CD4-positive, alpha-beta T cell (primary cell): ENCODE measurements at regions not wholly inside any gene's neighbourhood (a gene's known extent, or its start where the extent isn't known, plus 50 kb on each side); places are given as distances from the start of the nearest gene placed in this dataset.

Experiments
- ATAC-seq: fragments of 200-7000 bp; cut with Tn5 transposase; one replicate; pipeline ENCODE4 v1.10.0; 2022; ENCODE audit warnings: mild to moderate bottlenecking; ENCODE audit not compliant: poor library complexity
- CTCF ChIA-PET: fragments of 350-600 bp; sonication (Branson Sonifier 250); formaldehyde crosslinking; loops from one replicate; lab custom pipeline; 2021; ENCODE audit warnings: antibody characterized with exemption, inconsistent platforms; lab: Charles Lee
- POLR2A ChIA-PET: fragments of 350-600 bp; sonication (Branson Sonifier 250); formaldehyde crosslinking; loops from one replicate; lab custom pipeline; 2021; ENCODE audit warnings: antibody characterized with exemption, inconsistent platforms; lab: Charles Lee
- DNase-seq, 14 experiments: peaks; one replicate each; pipeline ENCODE4 v3.0.0-alpha.2; 2013 to 2020; ENCODE audit warnings: mixed read lengths in 2 of 14
- H3K27ac ChIP-seq, 2 donors: one replicate each; pipeline versions ENCODE4 v1.5.1 to v1.7.0; 2013; ENCODE audit warnings: low read length in 2 of 2, low read depth in 1 of 2, mild to moderate bottlenecking in 1 of 2
- H3K27me3 ChIP-seq, 2 experiments: 1 replicate in 1 of 2; 2 replicates in 1 of 2; pipeline versions ENCODE4 v1.6.1 to v1.7.0; 2013; ENCODE audit warnings: low read length in 2 of 2, control low read depth in 1 of 2, mild to moderate bottlenecking in 1 of 2, moderate library complexity in 1 of 2; ENCODE audit not compliant: insufficient read depth in 2 of 2, control insufficient read depth in 1 of 2
- H3K36me3 ChIP-seq: one replicate; pipeline ENCODE4 v1.6.1; 2013; ENCODE audit warnings: low read length, control low read depth; ENCODE audit not compliant: insufficient read depth
- H3K4me1 ChIP-seq: one replicate; pipeline ENCODE4 v1.6.1; 2013; ENCODE audit warnings: low read length, control low read depth; ENCODE audit not compliant: insufficient read depth
- H3K4me3 ChIP-seq: one replicate; pipeline ENCODE4 v1.5.1; 2013; ENCODE audit warnings: mild to moderate bottlenecking, low read length, moderate library complexity
- H3K9me3 ChIP-seq, 2 experiments: 1 replicate in 1 of 2; 2 replicates in 1 of 2; pipeline versions ENCODE4 v1.6.1 to v1.7.0; 2013; ENCODE audit warnings: low read length in 2 of 2, mild to moderate bottlenecking in 2 of 2, control low read depth in 1 of 2, moderate library complexity in 1 of 2; ENCODE audit not compliant: control insufficient read depth in 1 of 2, insufficient read depth in 1 of 2
- H3K27ac Mint-ChIP-seq: one replicate; pipeline ENCODE4 v1.8.0; 2020; ENCODE audit warnings: mixed read lengths
- H3K27me3 Mint-ChIP-seq: one replicate; pipeline ENCODE4 v1.8.0; 2021; ENCODE audit warnings: mixed read lengths
- H3K36me3 Mint-ChIP-seq: one replicate; pipeline ENCODE4 v1.8.0; 2021; ENCODE audit warnings: low read depth, mixed read lengths
- H3K4me1 Mint-ChIP-seq: one replicate; pipeline ENCODE4 v1.8.0; 2021; ENCODE audit warnings: low read depth, mixed read lengths
- H3K4me3 Mint-ChIP-seq: one replicate; pipeline ENCODE4 v1.8.0; 2020; ENCODE audit warnings: mild to moderate bottlenecking, mixed read lengths
- H3K9me3 Mint-ChIP-seq: one replicate; pipeline ENCODE4 v1.8.0; 2020; ENCODE audit warnings: mixed read lengths
- CTCF ChIP-seq: fragments of 200-600 bp; IDR thresholded peaks from one replicate; pipeline ENCODE4 v1.8.0; 2022; ENCODE audit warnings: antibody characterized with exemption, mild to moderate bottlenecking
- intact Hi-C, 2 experiments: fragments of 100-400 bp; cut with DNase I in 1 of 2; cut with micrococcal nuclease in 1 of 2; formaldehyde crosslinking; loops; one replicate each; pipeline versions ENCODE4 v1.15.1 to v1.9.0; 2023 to 2025; cut with DNase I, micrococcal nuclease

GRCh38 chr13:104784891-104785290, 1718.7 kb upstream of the SLC10A2 start:
- Mint-ChIP-seq H3K27ac (no peak overlapping the region), H3K36me3 (no peaks in the 10 kb centered on the region), H3K4me1 (no peaks in the 10 kb centered on the region), H3K9me3 (no peaks in the 10 kb centered on the region), H3K4me3 (no peak overlapping the region), H3K27me3 (no peaks in the 10 kb centered on the region)
- Histone ChIP-seq H3K9me3 (peaks cover 0 to 9% of the 10 kb centered on the region in 2 experiments), H3K4me3 (no peak overlapping the region), H3K27me3 (no peaks in the 10 kb centered on the region), H3K36me3 (no peaks in the 10 kb centered on the region), H3K4me1 (no peaks in the 10 kb centered on the region), H3K27ac (no peak overlapping the region)
- intact Hi-C loops, result no loop called here
- ChIA-PET POLR2A (no interaction called here), CTCF (no interaction called here)
- TF ChIP-seq CTCF, result no peak
- DNase-seq, result no peak
- no peak for ATAC-seq

- no peak for TF ChIP-seq CTCF
- Histone ChIP-seq H3K27me3 (no peaks in the 10 kb centered on the region), H3K36me3 (no peaks in the 10 kb centered on the region), H3K4me3 (no peak overlapping the region), H3K4me1 (no peaks in the 10 kb centered on the region), H3K9me3 (peaks cover 0 to 9% of the 10 kb centered on the region in 2 experiments), H3K27ac (no peak overlapping the region)
- DNase-seq, result no peak
- intact Hi-C loops, result no loop called here
- Mint-ChIP-seq H3K9me3 (no peaks in the 10 kb centered on the region), H3K4me3 (no peak overlapping the region), H3K36me3 (no peaks in the 10 kb centered on the region), H3K27me3 (no peaks in the 10 kb centered on the region), H3K27ac (no peak overlapping the region), H3K4me1 (no peaks in the 10 kb centered on the region)
- ChIA-PET POLR2A (no interaction called here), CTCF (no interaction called here)
- no peak for ATAC-seq
These were observed 1716.5 kb upstream of the SLC10A2 start for GRCh38 chr13:104782741-104783140.

GRCh38 chr13:104779311-104779993, 1713.2 kb upstream of the SLC10A2 start:
- Histone ChIP-seq H3K9me3 (peaks cover 0 to 9% of the 10 kb centered on the region in 2 experiments), H3K27me3 (no peaks in the 10 kb centered on the region), H3K4me1 (no peaks in the 10 kb centered on the region), H3K27ac (no peak overlapping the region), H3K4me3 (no peak overlapping the region), H3K36me3 (no peaks in the 10 kb centered on the region)
- no peaks in the 10 kb centered on the region for H3K9me3 Mint-ChIP-seq
- no peak for TF ChIP-seq CTCF
- no peak overlapping the region for H3K4me3 Mint-ChIP-seq
- ATAC-seq (no peak), DNase-seq (no peak)
- no peaks in the 10 kb centered on the region for H3K27me3 Mint-ChIP-seq
- intact Hi-C loops, result loop anchor here in 1 of 2 experiments (10.0 kb wide), 1 partner anchor 1755 kb away; the partner anchor contains the start of gene EFNB2
- CTCF ChIA-PET, result no interaction called here
- H3K27ac Mint-ChIP-seq, result no peak overlapping the region
- H3K4me1 Mint-ChIP-seq, result no peaks in the 10 kb centered on the region
- no peaks in the 10 kb centered on the region for H3K36me3 Mint-ChIP-seq
- POLR2A ChIA-PET, result no interaction called here
